GM19238 (cell line): ENCODE measurements at regions not wholly inside any gene's neighbourhood (a gene's known extent, or its start where the extent isn't known, plus 50 kb on each side); places are given as distances from the start of the nearest gene placed in this dataset.

ENCODE experiments used
- DNase-seq: peaks from one replicate; pipeline ENCODE4 v3.0.0; 2011; ENCODE audit warnings: low spot score; ENCODE audit not compliant: insufficient read length

GRCh38 chr5:167585184-167585583 is 706.3 kb upstream of the WWC1 start:
- no peak for DNase-seq

DNA sequence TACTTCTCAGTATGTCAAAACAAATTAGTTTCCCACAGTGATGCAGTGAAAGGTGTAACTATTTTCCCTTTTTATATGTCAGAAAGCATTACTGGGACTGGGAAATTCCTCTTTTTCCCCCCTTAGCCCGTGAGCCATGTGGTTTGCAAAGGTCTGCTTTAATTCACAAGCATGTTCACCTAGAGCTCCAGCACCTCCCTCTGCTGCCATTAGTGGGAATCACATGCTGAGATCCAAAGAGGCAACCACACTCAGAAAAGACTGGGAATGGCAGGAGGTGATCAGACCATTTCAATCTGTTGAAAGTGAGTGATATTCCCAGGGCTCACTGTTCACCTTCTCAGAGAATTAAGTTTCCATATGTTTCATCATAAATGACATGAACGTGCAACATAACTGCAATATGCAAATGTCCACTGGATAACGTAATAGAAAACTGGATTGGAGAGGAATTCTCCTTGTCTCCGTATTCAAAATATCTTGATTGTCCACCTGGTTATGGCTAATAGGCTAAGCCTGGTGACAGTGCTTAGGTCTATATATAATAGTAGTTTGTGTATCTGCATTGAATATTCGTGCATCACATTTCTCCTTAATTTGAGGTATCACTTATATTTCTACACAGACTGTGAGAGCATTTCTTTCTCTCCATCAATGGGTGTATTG is 703.5 kb upstream of the WWC1 start:
- DNase-seq: no peak

- no peak for DNase-seq
Measured at GRCh38 chr5:167592114-167592513, 699.3 kb upstream of the WWC1 start.

DNA sequence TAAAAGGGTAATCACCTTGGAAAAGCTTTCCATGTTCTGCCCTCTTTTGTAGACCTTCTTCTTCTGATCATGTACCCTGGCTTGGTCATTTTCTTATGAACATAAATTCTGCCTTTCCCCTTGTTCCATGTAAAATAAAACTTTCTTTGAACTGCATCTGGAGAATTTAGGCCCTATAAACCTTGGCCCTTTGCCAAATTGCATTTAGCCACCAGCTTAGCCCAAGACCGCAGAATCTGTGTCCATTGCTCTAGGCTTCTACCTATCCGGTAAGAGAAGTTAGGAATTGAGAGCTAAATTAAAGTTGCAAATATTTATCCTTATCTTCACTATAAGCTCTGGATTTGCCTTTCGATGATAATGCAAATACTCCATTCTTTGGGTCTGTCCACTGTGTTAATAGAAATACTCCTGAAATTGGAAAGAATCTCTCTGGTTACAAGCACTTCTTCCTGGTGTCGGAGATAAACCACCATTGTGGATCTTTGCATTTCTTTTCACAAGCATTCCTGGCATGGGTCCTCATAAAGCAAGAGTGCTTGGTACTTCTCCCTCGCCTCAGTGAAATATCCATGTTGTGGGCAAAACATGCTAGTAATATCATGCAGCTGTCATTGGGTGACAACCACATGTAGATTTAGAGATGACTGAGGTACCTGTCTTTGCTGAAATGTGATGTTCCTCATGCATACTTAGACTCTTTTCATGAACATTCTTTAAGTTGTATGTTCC is 698.0 kb upstream of the WWC1 start:
- DNase-seq: no peak

DNA sequence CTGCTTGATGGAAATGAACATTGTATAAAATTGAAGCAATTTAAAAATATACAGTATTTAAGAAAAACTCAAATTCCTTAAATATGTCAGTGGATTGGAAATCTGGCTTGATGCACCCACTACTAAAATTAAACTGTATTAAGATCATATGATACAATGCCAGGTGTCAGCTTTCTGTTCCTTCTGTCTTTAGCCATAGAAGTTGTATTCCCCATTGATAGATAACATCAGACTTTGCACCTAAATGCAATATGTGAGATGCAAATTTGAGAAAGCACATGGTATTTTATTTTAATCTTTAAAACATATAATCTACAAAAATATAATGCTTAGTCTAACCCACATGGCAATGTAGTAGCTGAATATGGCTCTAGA is 697.4 kb upstream of the WWC1 start:
- no peak for DNase-seq

DNA sequence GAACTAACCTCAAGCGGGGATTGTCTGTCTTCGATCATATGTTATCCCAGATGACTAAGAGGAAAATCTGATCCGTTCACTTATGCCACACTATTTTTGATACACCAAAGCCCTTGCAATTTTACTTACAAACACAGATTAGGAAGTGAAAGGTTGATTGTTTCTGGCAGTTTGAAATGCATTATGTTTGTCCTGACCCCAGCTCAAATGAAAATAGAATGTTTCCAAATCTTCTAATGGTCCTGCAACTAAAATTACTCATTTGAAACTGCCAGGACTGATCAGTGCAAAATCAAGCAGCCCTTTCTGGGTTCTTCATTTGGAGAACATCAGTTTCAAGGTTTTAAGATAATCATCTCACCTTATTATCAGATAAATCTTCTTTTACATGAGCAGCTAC is 696.7 kb upstream of the WWC1 start:
- DNase-seq: no peak

- DNase-seq: no peak
Measured at GRCh38 chr5:167595196-167595595, 696.2 kb upstream of the WWC1 start.

- no peak for DNase-seq
Measured at GRCh38 chr5:167598166-167598565, 693.3 kb upstream of the WWC1 start.

DNA sequence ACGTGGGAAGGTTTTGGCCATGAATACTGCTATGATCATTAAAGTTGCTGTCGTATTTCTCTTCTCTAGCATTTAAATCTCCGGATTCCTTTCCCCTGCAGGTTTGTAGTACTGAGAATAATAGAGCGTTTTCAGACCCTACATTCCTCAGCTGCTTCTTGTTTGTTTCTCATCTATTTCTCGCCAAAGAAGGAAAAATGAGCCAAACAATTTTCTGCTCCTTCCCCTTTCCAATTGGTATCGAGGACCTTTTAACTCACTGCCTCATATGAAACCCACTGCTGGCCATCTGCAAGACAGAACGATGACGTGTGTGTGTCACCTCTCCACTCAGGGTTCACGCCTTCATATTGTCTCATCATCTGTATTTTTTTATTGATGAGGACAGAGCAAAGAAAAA is 689.4 kb upstream of the WWC1 start:
- DNase-seq: no peak

- no peak for DNase-seq
Measured at GRCh38 chr5:167603135-167603534, 688.3 kb upstream of the WWC1 start.

- no peak for DNase-seq
Measured at GRCh38 chr5:167608390-167609272, 682.8 kb upstream of the WWC1 start.

DNA sequence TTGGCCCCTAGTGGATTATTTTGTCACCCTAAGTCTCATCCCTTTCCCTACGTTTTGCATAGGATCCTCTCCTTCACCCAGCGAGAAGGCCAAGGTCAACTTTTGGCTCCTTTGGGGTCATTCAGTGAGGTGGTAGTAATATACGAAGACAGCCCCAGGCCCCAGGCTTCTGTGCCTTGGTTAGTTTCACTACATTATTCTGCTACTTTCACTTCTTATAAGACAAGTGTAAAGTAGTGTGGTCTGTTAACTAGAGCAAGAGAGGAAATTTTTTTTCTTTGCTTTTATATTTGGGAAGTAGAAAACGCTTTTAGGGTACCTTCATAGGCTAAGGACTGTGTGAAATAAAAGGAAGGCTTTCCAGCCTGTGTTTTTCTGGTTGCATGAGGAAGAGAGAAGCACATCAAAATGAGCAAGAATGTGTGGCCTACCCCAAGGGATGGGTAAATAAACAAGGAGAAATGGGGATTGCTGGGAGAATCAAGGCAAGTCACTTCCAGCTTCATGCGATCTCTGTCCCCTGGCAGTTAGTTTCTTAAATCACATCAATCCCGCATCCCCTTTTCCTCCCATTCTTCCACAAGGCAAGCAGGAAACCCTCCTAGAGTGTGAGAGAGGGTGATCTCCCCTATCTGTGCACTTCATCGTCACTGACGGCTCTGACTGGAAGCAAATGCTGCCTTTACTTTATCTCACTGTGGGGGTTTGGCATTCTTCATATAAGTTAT is 677.0 kb upstream of the WWC1 start:
- no peak for DNase-seq

DNA sequence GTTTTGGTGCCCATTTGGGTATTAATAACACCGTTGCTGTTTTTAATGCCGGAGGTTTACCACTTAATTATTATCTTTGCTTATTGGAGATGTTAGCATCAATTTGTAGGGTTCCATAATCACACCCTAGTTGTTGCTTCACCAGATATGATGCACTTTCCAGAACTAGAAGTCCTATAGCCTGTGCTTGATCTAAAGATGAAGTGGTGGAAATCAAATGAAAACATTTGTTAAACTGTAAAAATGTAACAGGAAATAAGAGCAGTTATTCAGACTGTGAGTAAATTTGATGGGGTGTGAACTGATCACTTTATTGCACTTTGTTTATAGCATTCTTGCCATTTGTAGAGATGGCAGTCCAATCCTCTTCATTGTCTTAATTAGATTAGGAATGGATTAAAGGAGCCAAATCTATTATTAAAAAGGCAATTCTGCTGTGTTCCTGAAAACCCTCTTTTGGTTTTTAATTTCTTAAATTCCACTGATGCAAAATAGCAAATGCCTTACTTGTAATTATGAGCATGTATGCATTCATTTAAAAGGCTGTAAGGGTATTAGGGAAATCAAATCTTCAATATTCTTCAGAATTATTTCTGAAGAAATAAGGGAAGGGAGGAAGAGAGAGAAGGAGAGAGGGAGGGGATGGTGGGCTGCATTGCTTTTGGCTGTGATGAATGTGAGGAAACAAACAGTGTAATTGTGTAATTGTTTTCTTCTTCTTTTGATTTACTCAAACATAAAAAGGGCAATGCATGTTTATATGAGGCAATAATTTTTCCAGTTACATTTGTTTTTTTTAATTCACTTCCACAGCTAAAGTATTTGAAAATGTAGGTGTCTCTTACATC is 675.2 kb upstream of the WWC1 start:
- no peak for DNase-seq

- DNase-seq: no peak
Measured at GRCh38 chr5:167623354-167623753, 668.1 kb upstream of the WWC1 start.

DNA sequence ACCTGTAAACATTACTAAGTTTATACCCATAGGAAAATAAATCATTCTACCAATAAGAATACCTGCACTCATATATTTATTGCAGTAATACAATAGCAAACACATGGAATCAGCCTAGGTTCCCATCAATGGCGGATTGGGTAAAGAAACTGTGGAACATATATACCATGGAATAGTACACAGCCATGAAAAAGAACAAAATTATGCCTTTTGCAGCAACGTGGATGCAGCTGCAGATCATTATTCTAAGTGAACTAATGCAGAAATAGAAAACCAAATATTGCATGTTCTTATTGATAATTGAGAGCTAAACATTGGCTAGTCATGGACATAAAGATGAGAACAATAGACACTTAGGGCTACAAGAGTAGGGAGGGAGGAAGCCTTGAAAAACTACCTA is 667.4 kb upstream of the WWC1 start:
- no peak for DNase-seq

DNA sequence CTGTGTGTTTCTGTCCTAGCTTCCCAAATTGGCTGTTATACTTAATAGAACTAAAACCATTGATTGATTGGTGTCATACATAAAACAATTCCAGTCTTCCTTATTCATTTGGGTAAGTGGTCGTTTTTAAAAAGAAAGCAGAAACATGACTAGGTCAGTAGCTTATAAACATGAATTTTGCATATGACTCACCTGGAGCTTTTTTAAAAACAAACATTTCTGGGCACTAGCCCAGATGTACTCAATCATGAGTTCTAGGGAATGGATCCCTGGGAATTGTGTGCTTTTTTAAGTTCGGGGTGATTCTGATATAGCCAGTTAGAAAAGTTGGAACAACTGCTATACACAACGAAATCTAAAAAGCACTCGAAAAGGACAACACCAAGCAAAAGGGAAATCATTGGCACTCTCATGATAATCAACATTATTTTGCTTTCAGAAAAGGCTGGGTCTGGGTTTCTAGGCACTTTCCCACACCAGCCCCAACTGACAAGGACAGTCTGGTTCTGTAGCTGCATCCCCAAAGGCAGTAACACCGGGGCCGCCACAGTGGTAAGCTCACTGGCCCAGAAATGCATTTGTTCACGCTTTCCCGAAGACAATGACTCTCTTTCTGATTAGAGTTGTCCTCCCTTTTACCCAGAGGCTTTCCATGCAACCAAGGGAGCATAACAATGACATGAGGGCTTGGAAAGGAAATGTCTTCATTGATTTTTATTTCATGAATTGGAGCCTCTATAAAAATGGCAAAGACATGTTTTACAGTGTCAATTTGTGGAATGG is 664.9 kb upstream of the WWC1 start:
- no peak for DNase-seq

DNA sequence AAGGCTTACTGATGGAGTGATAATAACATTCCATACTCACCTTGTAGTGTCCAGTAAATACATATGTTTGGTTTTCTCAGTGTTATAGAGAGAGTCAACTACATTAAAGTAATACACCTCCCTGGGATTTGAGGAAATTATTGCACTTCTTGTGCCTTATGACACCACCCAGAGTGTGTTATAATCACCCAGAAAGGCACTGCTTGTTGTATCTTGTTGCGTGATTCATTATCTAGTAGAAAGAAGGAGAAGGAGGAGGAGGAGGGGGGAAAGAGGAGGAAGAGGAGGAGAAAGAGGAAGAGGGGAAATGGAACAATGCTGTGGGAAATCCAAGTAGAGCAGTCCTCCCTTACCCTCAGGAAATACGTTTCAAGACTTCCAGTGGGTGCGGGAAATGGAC is 661.8 kb upstream of the WWC1 start:
- DNase-seq: no peak

DNA sequence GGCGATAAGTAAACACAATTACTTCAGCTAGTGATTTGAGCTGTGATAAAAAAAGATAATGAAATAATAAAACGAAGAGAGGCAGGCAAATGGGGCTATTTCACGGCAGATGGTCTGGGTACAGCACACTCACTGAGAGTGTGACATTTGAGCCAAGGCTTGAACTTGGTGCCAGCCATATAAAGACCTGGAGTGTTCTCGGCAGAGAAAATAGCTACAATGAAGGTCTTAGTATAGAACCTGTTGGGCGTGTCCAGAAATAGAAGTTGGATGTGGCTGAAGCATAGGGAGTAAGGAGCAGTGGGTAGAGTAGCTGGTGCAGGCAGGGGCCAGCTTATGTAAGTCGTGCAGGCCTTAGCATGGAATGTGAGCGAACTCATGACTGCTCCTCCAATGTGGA is 660.3 kb upstream of the WWC1 start:
- no peak for DNase-seq

DNA sequence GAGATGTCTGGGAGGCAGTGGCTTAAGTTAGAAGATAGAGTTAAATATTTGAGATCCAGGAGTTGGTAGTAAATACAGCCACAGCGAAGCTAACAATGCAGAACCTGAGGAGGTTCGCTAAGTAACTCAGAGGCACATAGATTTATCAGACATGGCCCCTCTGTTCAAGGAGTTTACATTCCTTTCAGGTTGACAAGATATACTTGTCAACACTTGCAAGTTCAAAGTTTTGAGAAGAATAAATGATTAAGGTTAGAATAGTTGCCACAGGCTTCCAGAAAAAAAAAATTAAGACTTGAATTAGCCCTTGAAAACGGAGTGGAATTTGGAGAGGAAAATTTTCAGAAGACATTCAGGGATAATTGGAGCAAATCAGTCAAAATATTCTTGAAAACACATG is 658.3 kb upstream of the WWC1 start:
- no peak for DNase-seq

GRCh38 chr5:167633931-167634341 is 657.5 kb upstream of the WWC1 start:
- no peak for DNase-seq
